ENCODE measurements at regions not wholly inside any gene's neighbourhood (a gene's known extent, or its start where the extent isn't known, plus 50 kb on each side); places are given as distances from the start of the nearest gene placed in this dataset.

DNA sequence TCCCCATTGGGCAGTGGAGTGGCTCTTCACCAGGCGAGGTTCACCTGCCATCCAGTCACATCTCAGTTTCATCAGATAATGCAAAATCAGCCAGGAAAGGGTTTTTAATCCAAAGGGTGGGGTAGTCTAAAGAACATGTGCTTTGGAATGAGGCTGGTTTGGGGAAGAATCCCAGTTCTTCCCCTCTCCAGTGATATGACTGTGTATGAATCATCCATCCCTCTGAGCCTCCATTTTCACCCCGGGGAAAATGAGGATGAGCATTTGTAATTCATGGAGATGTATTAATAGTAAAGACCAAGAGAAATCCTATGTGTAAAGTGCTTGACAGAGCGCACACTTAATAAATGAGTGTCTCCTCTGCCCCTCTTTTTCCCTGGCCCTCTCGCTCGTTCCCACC, 215.1 kb upstream of the FGGY start:
- TF ChIP-seq, protein P1, sequence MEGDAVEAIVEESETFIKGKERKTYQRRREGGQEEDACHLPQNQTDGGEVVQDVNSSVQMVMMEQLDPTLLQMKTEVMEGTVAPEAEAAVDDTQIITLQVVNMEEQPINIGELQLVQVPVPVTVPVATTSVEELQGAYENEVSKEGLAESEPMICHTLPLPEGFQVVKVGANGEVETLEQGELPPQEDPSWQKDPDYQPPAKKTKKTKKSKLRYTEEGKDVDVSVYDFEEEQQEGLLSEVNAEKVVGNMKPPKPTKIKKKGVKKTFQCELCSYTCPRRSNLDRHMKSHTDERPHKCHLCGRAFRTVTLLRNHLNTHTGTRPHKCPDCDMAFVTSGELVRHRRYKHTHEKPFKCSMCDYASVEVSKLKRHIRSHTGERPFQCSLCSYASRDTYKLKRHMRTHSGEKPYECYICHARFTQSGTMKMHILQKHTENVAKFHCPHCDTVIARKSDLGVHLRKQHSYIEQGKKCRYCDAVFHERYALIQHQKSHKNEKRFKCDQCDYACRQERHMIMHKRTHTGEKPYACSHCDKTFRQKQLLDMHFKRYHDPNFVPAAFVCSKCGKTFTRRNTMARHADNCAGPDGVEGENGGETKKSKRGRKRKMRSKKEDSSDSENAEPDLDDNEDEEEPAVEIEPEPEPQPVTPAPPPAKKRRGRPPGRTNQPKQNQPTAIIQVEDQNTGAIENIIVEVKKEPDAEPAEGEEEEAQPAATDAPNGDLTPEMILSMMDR (IDR thresholded peaks at IDR 0.05): no peak
- no peak for TF ChIP-seq POLR2A (IDR thresholded peaks at IDR 0.05)
